DOHH2 (cell line): ENCODE measurements at regions not wholly inside any gene's neighbourhood (a gene's known extent, or its start where the extent isn't known, plus 50 kb on each side); places are given as distances from the start of the nearest gene placed in this dataset.

Experiments used
- H3F3A ChIP-seq: fragments of 200-600 bp; sonication (generic), shearing (Covaris generic); 2 replicates; pipeline ENCODE4 v1.6.0; 2016; ENCODE audit warnings: antibody characterized with exemption, mild to moderate bottlenecking; ENCODE audit not compliant: control insufficient read depth, insufficient read depth
- H3K27ac ChIP-seq: fragments of 200-600 bp; sonication (generic); 2 replicates; pipeline ENCODE4 v1.5.1; 2014; ENCODE audit warnings: low read depth, mild to moderate bottlenecking, low read length, moderate library complexity
- H3K27me3 ChIP-seq: fragments of 200-600 bp; sonication (generic); 2 replicates; pipeline ENCODE4 v1.6.1; 2014; ENCODE audit warnings: mild to moderate bottlenecking, low read length, mixed read lengths; ENCODE audit not compliant: control insufficient read depth
- H3K36me3 ChIP-seq: fragments of 200-600 bp; sonication (generic); 2 replicates; pipeline ENCODE4 v1.6.1; 2014; ENCODE audit warnings: mild to moderate bottlenecking, low read length, moderate library complexity, mixed read lengths; ENCODE audit not compliant: control insufficient read depth
- H3K4me1 ChIP-seq: fragments of 200-600 bp; sonication (generic); 2 replicates; pipeline ENCODE4 v1.6.1; 2014; ENCODE audit warnings: mild to moderate bottlenecking, low read length, mixed read lengths; ENCODE audit not compliant: control insufficient read depth
- H3K4me2 ChIP-seq: fragments of 200-600 bp; sonication (generic); 2 replicates; pipeline ENCODE4 v1.6.0; 2014; ENCODE audit warnings: mild to moderate bottlenecking, low read length, moderate library complexity
- H3K4me3 ChIP-seq: fragments of 200-600 bp; sonication (generic); 2 replicates; pipeline ENCODE4 v1.5.1; 2014; ENCODE audit warnings: mild to moderate bottlenecking, low read length, mixed read lengths
- H3K79me2 ChIP-seq: fragments of 200-600 bp; sonication (generic); 2 replicates; pipeline ENCODE4 v1.6.1; 2014; ENCODE audit warnings: mild to moderate bottlenecking, low read length, mixed read lengths; ENCODE audit not compliant: control insufficient read depth
- H3K9me2 ChIP-seq: fragments of 200-600 bp; sonication (generic); replicated peaks from 2 replicates; pipeline ENCODE4 v1.6.1; 2014; ENCODE audit warnings: mild to moderate bottlenecking, low read length, mixed read lengths; ENCODE audit not compliant: control insufficient read depth
- H3K9me3 ChIP-seq: fragments of 200-600 bp; sonication (generic); 2 replicates; pipeline ENCODE4 v1.6.1; 2014; ENCODE audit warnings: antibody characterized with exemption, low read length, mixed read lengths; ENCODE audit not compliant: control insufficient read depth, insufficient read depth
- H4K20me1 ChIP-seq: fragments of 200-600 bp; sonication (generic); 2 replicates; pipeline ENCODE4 v1.6.0; 2014; ENCODE audit warnings: low read depth, mild to moderate bottlenecking, antibody characterized with exemption, low read length, moderate library complexity; ENCODE audit not compliant: control insufficient read depth, insufficient read depth
- CTCF ChIP-seq: fragments of 200-600 bp; sonication (generic); IDR thresholded peaks from one replicate; pipeline ENCODE4 v1.5.1; 2014; ENCODE audit warnings: antibody characterized with exemption, mild to moderate bottlenecking, low read depth, low read length; ENCODE audit not compliant: poor library complexity, severe bottlenecking
- EZH2phosphoT487 ChIP-seq: fragments of 200-600 bp; sonication (generic); IDR thresholded peaks from 2 replicates; pipeline ENCODE4 v1.6.1; 2017; ENCODE audit warnings: borderline replicate concordance, mild to moderate bottlenecking, antibody characterized with exemption, low read length, moderate library complexity, mixed read lengths

- H3K4me1 ChIP-seq: no peaks in the 10 kb centered on the region
- H3K4me3 ChIP-seq: no peak overlapping the region
- H3K27me3 ChIP-seq: no peaks in the 10 kb centered on the region
- no peaks in the 10 kb centered on the region for H3K36me3 ChIP-seq
- H3K9me2 ChIP-seq: no peaks in the 10 kb centered on the region
- H3K4me2 ChIP-seq: no peak overlapping the region
- no peaks in the 10 kb centered on the region for H4K20me1 ChIP-seq
- no peaks in the 10 kb centered on the region for H3K79me2 ChIP-seq
- H3K27ac ChIP-seq: no peak overlapping the region
- H3K9me3 ChIP-seq: no peaks in the 10 kb centered on the region
- H3F3A ChIP-seq: no peaks in the 10 kb centered on the region
- no peak for TF ChIP-seq EZH2phosphoT487
- TF ChIP-seq CTCF: no peak
These were observed 217.1 kb upstream of the CYRIA start for GRCh38 chr2:16882706-16883105.

GRCh38 chr2:16881122-16881521 lies 215.5 kb upstream of the CYRIA start:
- Histone ChIP-seq H3K9me2 (no peaks in the 10 kb centered on the region), H3K4me1 (no peaks in the 10 kb centered on the region), H3K27me3 (no peaks in the 10 kb centered on the region), H3K4me3 (no peak overlapping the region), H4K20me1 (no peaks in the 10 kb centered on the region), H3K27ac (no peak overlapping the region), H3F3A (no peaks in the 10 kb centered on the region), H3K4me2 (no peak overlapping the region), H3K79me2 (no peaks in the 10 kb centered on the region), H3K9me3 (no peaks in the 10 kb centered on the region), H3K36me3 (no peaks in the 10 kb centered on the region)
- TF ChIP-seq EZH2phosphoT487: no peak
- TF ChIP-seq CTCF: no peak

GRCh38 chr2:16871411-16871810 lies 205.8 kb upstream of the CYRIA start:
- H3K4me3 ChIP-seq: no peak overlapping the region
- H3K79me2 ChIP-seq: no peaks in the 10 kb centered on the region
- no peaks in the 10 kb centered on the region for H3K9me3 ChIP-seq
- H3K4me2 ChIP-seq: 0 out of 2 replicates have a peak overlapping the region, but pooled peaks have one; percentile 0
- H3F3A ChIP-seq: no peaks in the 10 kb centered on the region
- TF ChIP-seq CTCF (no peak), EZH2phosphoT487 (no peak)
- peaks cover 16% of the 10 kb centered on the region for H3K4me1 ChIP-seq
- H3K27ac ChIP-seq: no peak overlapping the region
- no peaks in the 10 kb centered on the region for H3K36me3 ChIP-seq
- H3K9me2 ChIP-seq: no peaks in the 10 kb centered on the region
- H4K20me1 ChIP-seq: no peaks in the 10 kb centered on the region
- H3K27me3 ChIP-seq: no peaks in the 10 kb centered on the region

GRCh38 chr2:16870491-16871076 lies 204.9 kb upstream of the CYRIA start:
- Histone ChIP-seq H3K4me2 (no peak overlapping the region), H3K27ac (no peak overlapping the region), H3K9me2 (no peaks in the 10 kb centered on the region), H3K36me3 (no peaks in the 10 kb centered on the region), H3K4me1 (peaks cover 16% of the 10 kb centered on the region), H3K27me3 (no peaks in the 10 kb centered on the region), H3K4me3 (no peak overlapping the region), H3K9me3 (no peaks in the 10 kb centered on the region), H4K20me1 (no peaks in the 10 kb centered on the region), H3F3A (no peaks in the 10 kb centered on the region), H3K79me2 (no peaks in the 10 kb centered on the region)
- TF ChIP-seq EZH2phosphoT487 (no peak), CTCF (no peak)
